IMR-90 (cell line): ENCODE measurements at regions not wholly inside any gene's neighbourhood (a gene's known extent, or its start where the extent isn't known, plus 50 kb on each side); places are given as distances from the start of the nearest gene placed in this dataset.

Experiments used
- ATAC-seq: fragments of 200-7000 bp; cut with Tn5 transposase; 2 replicates; pipeline ENCODE4 v1.9.1; 2020; ENCODE audit warnings: low read depth, mild to moderate bottlenecking, moderate library complexity
- BruUV-seq: library from RNA; stranded (reverse); fragments of 400-500 nt; replicated peaks from 2 replicates; lab custom pipeline; 2021; lab: Mats Ljungman, UMichigan
- CTCF ChIA-PET: fragments of 300-600 bp; formaldehyde crosslinking; extraction: SDS; loops from one replicate; lab custom pipeline; 2021; ENCODE audit warnings: antibody characterized with exemption; lab: Yijun Ruan, JAX
- POLR2A ChIA-PET: fragments of 300-600 bp; sonication (Branson Sonifier 250); formaldehyde crosslinking; loops from one replicate; lab custom pipeline; 2022; ENCODE audit warnings: antibody characterized with exemption; ENCODE audit not compliant: unreplicated experiment; lab: Charles Lee
- DNase-seq: peaks from one replicate; pipeline ENCODE4 v3.0.0; 2013
- H2AFZ ChIP-seq: replicated peaks from 2 replicates; pipeline ENCODE3; 2013; ENCODE audit warnings: low read length, mild to moderate bottlenecking; ENCODE audit not compliant: poor library complexity
- H2AK5ac ChIP-seq: 2 replicates; pipeline ENCODE4 v1.6.1; 2013; ENCODE audit warnings: low read depth, low read length, inconsistent platforms
- H2AK9ac ChIP-seq: replicated peaks from 2 replicates; pipeline ENCODE3; 2013; ENCODE audit warnings: mild to moderate bottlenecking, low read depth, low read length, moderate library complexity; ENCODE audit not compliant: poor library complexity
- H2BK120ac ChIP-seq: 2 replicates; pipeline ENCODE4 v1.6.1; 2013; ENCODE audit warnings: low read depth, low read length, inconsistent platforms
- H2BK15ac ChIP-seq: 3 replicates; pipeline ENCODE4 v1.6.1; 2013; ENCODE audit warnings: low read depth, low read length, inconsistent platforms
- H2BK20ac ChIP-seq: 2 replicates; pipeline ENCODE4 v1.6.1; 2013; ENCODE audit warnings: low read depth, mild to moderate bottlenecking, inconsistent platforms, low read length, moderate library complexity
- H2BK5ac ChIP-seq: 2 replicates; pipeline ENCODE4 v1.6.1; 2013; ENCODE audit warnings: mild to moderate bottlenecking, low read depth, low read length, inconsistent platforms; ENCODE audit not compliant: poor library complexity, severe bottlenecking
- H3K14ac ChIP-seq: replicated peaks from 2 replicates; pipeline ENCODE4 v1.6.1; 2013; ENCODE audit warnings: low read depth, low read length, inconsistent platforms
- H3K18ac ChIP-seq: 2 replicates; pipeline ENCODE4 v1.6.1; 2013; ENCODE audit warnings: low read depth, low read length, control low read depth
- H3K23ac ChIP-seq: 2 replicates; pipeline ENCODE4 v1.6.1; 2013; ENCODE audit warnings: low read depth, low read length, inconsistent platforms
- H3K27ac ChIP-seq: 2 replicates; pipeline ENCODE4 v1.5.1; 2013; ENCODE audit warnings: mild to moderate bottlenecking, control low read depth, low read length; ENCODE audit not compliant: insufficient read depth
- H3K27me3 ChIP-seq: 2 replicates; pipeline ENCODE4 v1.6.1; 2013; ENCODE audit warnings: low read length; ENCODE audit not compliant: control insufficient read depth, insufficient read depth
- H3K36me3 ChIP-seq: 2 replicates; pipeline ENCODE4 v1.6.1; 2013; ENCODE audit warnings: low read length, mixed read lengths; ENCODE audit not compliant: control insufficient read depth, insufficient read depth
- H3K4ac ChIP-seq: 2 replicates; pipeline ENCODE4 v1.6.1; 2013; ENCODE audit warnings: low read depth, low read length, inconsistent platforms
- H3K4me1 ChIP-seq: 2 replicates; pipeline ENCODE4 v1.6.1; 2013; ENCODE audit warnings: low read length, mixed read lengths; ENCODE audit not compliant: control insufficient read depth, insufficient read depth
- H3K4me2 ChIP-seq: 2 replicates; pipeline ENCODE4 v1.6.1; 2013; ENCODE audit warnings: low read depth, mild to moderate bottlenecking, control low read depth, low read length, moderate library complexity
- H3K4me3 ChIP-seq: 2 replicates; pipeline ENCODE4 v1.5.1; 2013; ENCODE audit warnings: low read depth, mild to moderate bottlenecking, control low read depth, low read length, moderate library complexity; ENCODE audit not compliant: insufficient read depth
- H3K56ac ChIP-seq: 2 replicates; pipeline ENCODE4 v1.6.1; 2013; ENCODE audit warnings: low read length, inconsistent platforms; ENCODE audit not compliant: insufficient read depth; ENCODE audit errors: extremely low read depth
- H3K79me1 ChIP-seq, 2 experiments: 2 replicates each; pipeline ENCODE4 v1.6.1; 2013; ENCODE audit warnings: low read length in 2 of 2, inconsistent platforms in 1 of 2, low read depth in 1 of 2
- H3K9ac ChIP-seq: 2 replicates; pipeline ENCODE4 v1.6.1; 2013; ENCODE audit warnings: low read depth, low read length, control low read depth
- H3K9me1 ChIP-seq: 2 replicates; pipeline ENCODE4 v1.6.1; 2013; ENCODE audit warnings: low read length, inconsistent platforms; ENCODE audit not compliant: insufficient read depth
- H3K9me3 ChIP-seq: 2 replicates; pipeline ENCODE4 v1.6.1; 2013; ENCODE audit warnings: low read length; ENCODE audit not compliant: control insufficient read depth, insufficient read depth
- H4K20me1 ChIP-seq: 2 replicates; pipeline ENCODE4 v1.6.1; 2013; ENCODE audit warnings: low read length, inconsistent platforms; ENCODE audit not compliant: insufficient read depth
- H4K5ac ChIP-seq: 2 replicates; pipeline ENCODE4 v1.6.1; 2013; ENCODE audit warnings: mild to moderate bottlenecking, low read depth, low read length, control low read depth
- H4K8ac ChIP-seq, 2 experiments: 2 replicates each; pipeline ENCODE4 v1.6.1; 2013; ENCODE audit warnings: low read depth in 2 of 2, low read length in 2 of 2, control low read depth in 1 of 2, inconsistent platforms in 1 of 2
- H4K91ac ChIP-seq: 2 replicates; pipeline ENCODE4 v1.6.1; 2013; ENCODE audit warnings: low read depth, low read length, inconsistent platforms; ENCODE audit not compliant: insufficient read depth
- BHLHE40 ChIP-seq: fragments of 150-350 bp; IDR thresholded peaks from 2 replicates; pipeline ENCODE4 v1.6.1; 2016; ENCODE audit warnings: mild to moderate bottlenecking, low read depth, low read length
- CHD1 ChIP-seq: IDR thresholded peaks from 2 replicates; pipeline ENCODE4 v1.6.1; 2012; ENCODE audit warnings: low read depth, low read length, improper control_type of control experiment
- CTCF ChIP-seq: conservative IDR thresholded peaks from 2 replicates; pipeline ENCODE4 v1.5.1; 2012; ENCODE audit warnings: mild to moderate bottlenecking, low read depth, low read length, improper control_type of control experiment
- ELK1 ChIP-seq: fragments of 150-350 bp; IDR thresholded peaks from 2 replicates; pipeline ENCODE4 v1.6.1; 2016; ENCODE audit warnings: low read depth, mild to moderate bottlenecking, low read length, moderate library complexity, borderline replicate concordance
- FOS ChIP-seq: fragments of 150-350 bp; IDR thresholded peaks from 2 replicates; pipeline ENCODE4 v1.6.1; 2016; ENCODE audit warnings: low read depth, low read length
- MAFK ChIP-seq: IDR thresholded peaks from 2 replicates; pipeline ENCODE4 v1.6.1; 2012; ENCODE audit warnings: low read depth, low read length, improper control_type of control experiment
- MAZ ChIP-seq: IDR thresholded peaks from 2 replicates; pipeline ENCODE4 v1.6.1; 2012; ENCODE audit warnings: low read depth, mild to moderate bottlenecking, low read length, improper control_type of control experiment, moderate library complexity, borderline replicate concordance
- MXI1 ChIP-seq: IDR thresholded peaks from 2 replicates; pipeline ENCODE4 v1.6.1; 2012; ENCODE audit warnings: low read depth, mild to moderate bottlenecking, low read length, moderate library complexity, borderline replicate concordance
- NFE2L2 ChIP-seq: fragments of 150-350 bp; IDR thresholded peaks from 2 replicates; pipeline ENCODE4 v1.6.1; 2016; ENCODE audit warnings: low read depth, mild to moderate bottlenecking, low read length
- POLR2A ChIP-seq: IDR thresholded peaks from 2 replicates; pipeline ENCODE4 v1.6.1; 2012; ENCODE audit warnings: mild to moderate bottlenecking, low read depth, low read length
- RAD21 ChIP-seq: IDR thresholded peaks from 2 replicates; pipeline ENCODE4 v1.6.1; 2012; ENCODE audit warnings: low read length, improper control_type of control experiment
- RCOR1 ChIP-seq: IDR thresholded peaks from 2 replicates; pipeline ENCODE4 v1.6.1; 2012; ENCODE audit warnings: mild to moderate bottlenecking, low read length, improper control_type of control experiment; ENCODE audit not compliant: insufficient replicate concordance
- RFX5 ChIP-seq: IDR thresholded peaks from 2 replicates; pipeline ENCODE4 v1.8.0; 2012; ENCODE audit warnings: low read depth, mild to moderate bottlenecking, low read length, moderate library complexity
- SMC3 ChIP-seq: fragments of 150-350 bp; IDR thresholded peaks from 2 replicates; pipeline ENCODE4 v1.6.1; 2016; ENCODE audit warnings: low read depth, mild to moderate bottlenecking, antibody characterized with exemption, low read length, moderate library complexity
- WGBS, 2 experiments: methylation state at CpG; one replicate each; pipeline versions ENCODE4 v1.1.5 to v1.1.7; 2013; ENCODE audit warnings: missing lambda C conversion rate in 2 of 2; ENCODE audit not compliant: insufficient read length in 1 of 2; ENCODE audit errors: extremely low coverage in 2 of 2; 5-methylcytosine and 5-hydroxymethylcytosine counted together
- dilution Hi-C: fragments of 300-500 bp; cut with HindIII; formaldehyde crosslinking; loops from one replicate; pipeline ENCODE4 v1.14.3; 2018; ENCODE audit warnings: low sequenced_read_pairs; ENCODE audit not compliant: unreplicated experiment
- in situ Hi-C: fragments of 300-500 bp; cut with MboI; formaldehyde crosslinking; loops from 3 replicates; pipeline ENCODE4 v1.14.3; 2019; ENCODE audit warnings: low sequenced_read_pairs, inconsistent platforms, mixed read lengths
- intact Hi-C: fragments of 100-400 bp; cut with micrococcal nuclease; formaldehyde crosslinking; loops from 2 replicates; pipeline ENCODE4 v1.10.0; 2022
- TF ChIP-seq, protein P1 (sequence below): fragments of 150-350 bp; IDR thresholded peaks from 2 replicates; pipeline ENCODE4 v1.6.1; 2017; ENCODE audit warnings: mild to moderate bottlenecking, antibody characterized with exemption, low read length, low read depth

DNA sequence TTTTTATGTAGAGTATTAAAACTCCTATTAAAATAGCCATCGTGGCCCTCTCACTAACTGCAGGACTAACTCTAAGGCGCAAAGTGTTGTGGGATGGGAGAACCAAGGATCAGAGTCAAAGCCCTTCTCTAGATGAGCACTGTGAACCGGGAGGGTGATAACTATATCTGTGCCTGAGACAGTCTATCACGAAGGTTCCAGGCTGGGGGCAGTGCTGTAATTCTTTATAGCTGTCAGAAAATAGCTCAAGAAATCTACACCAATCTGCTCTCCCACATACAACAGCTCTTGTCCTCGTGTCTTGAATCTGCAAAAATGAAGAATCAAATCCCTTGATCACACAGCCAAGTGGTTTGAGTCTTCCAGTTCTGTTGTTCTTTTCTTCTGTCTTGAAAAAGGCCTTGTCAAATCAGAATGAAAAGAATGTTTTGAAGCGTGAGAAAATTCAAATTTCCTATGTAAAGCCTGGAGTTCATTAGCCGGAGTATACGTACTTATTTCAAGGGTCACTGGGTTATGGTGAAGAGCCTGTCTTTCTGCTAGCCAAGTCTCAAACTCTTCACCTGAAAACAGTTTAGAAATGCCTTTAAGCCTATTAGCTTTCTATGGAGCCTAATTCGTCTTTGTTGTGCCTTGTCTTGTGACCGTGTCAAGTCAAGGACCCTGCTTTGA, 185.3 kb upstream of the NECTIN3 start:
- no peak overlapping the region for H4K5ac ChIP-seq
- no peaks in the 10 kb centered on the region for H3K27me3 ChIP-seq
- H2BK5ac ChIP-seq, result no peak overlapping the region
- no peaks in the 10 kb centered on the region for H4K20me1 ChIP-seq
- H3K36me3 ChIP-seq, result no peaks in the 10 kb centered on the region
- intact Hi-C loops (no loop called here), in situ Hi-C loops (no loop called here), dilution Hi-C loops (no loop called here)
- no peak overlapping the region for H3K18ac ChIP-seq
- CTCF ChIA-PET, result no interaction called here
- H3K9me3 ChIP-seq, result no peaks in the 10 kb centered on the region
- no peak overlapping the region for H2AK9ac ChIP-seq
- POLR2A ChIA-PET, result no interaction called here
- no peaks in the 10 kb centered on the region for H3K4me1 ChIP-seq
- no peak overlapping the region for H2BK20ac ChIP-seq
- ATAC-seq, result no peak
- no peak overlapping the region for H2AK5ac ChIP-seq
- no peak overlapping the region for H3K23ac ChIP-seq
- H3K9me1 ChIP-seq, result no peaks in the 10 kb centered on the region
- H3K4me2 ChIP-seq, result no peak overlapping the region
- H4K8ac ChIP-seq, result no peak overlapping the region
- H2BK120ac ChIP-seq, result no peak overlapping the region
- no peak overlapping the region for H3K4me3 ChIP-seq
- H3K79me1 ChIP-seq, result no peaks in the 10 kb centered on the region
- H3K27ac ChIP-seq, result no peak overlapping the region
- no peak overlapping the region for H3K9ac ChIP-seq
- H3K4ac ChIP-seq, result no peak overlapping the region
- no peak for DNase-seq
- no peak overlapping the region for H3K14ac ChIP-seq
- TF ChIP-seq MXI1 (no peak), CHD1 (no peak), SMC3 (no peak), MAFK (no peak), RFX5 (no peak), CTCF (no peak), MAZ (no peak), RAD21 (no peak), ELK1 (no peak), RCOR1 (no peak), NFE2L2 (no peak), POLR2A (no peak), BHLHE40 (no peak), FOS (no peak)
- TF ChIP-seq, protein P1, sequence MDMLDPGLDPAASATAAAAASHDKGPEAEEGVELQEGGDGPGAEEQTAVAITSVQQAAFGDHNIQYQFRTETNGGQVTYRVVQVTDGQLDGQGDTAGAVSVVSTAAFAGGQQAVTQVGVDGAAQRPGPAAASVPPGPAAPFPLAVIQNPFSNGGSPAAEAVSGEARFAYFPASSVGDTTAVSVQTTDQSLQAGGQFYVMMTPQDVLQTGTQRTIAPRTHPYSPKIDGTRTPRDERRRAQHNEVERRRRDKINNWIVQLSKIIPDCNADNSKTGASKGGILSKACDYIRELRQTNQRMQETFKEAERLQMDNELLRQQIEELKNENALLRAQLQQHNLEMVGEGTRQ, result no peak
- H2AFZ ChIP-seq, result no peak overlapping the region
- no peak overlapping the region for H2BK15ac ChIP-seq
- BruUV-seq, result no TSS peak
- H3K56ac ChIP-seq, result no peak overlapping the region
- WGBS, 2 experiments, result no CpG with 5 or more reads among the region's 10 CpGs
- H4K91ac ChIP-seq, result no peak overlapping the region
